Type B pancreatic cell (in vitro differentiated cells): ENCODE measurements at regions not wholly inside any gene's neighbourhood (a gene's known extent, or its start where the extent isn't known, plus 50 kb on each side); places are given as distances from the start of the nearest gene placed in this dataset.

Experiments
- DNase-seq: peaks from one replicate; pipeline ENCODE4 v3.0.0; 2021; ENCODE audit warnings: mixed read lengths; ENCODE audit not compliant: unreplicated experiment; ENCODE audit errors: extremely low spot score
- H3K27ac Mint-ChIP-seq: 2 replicates; pipeline ENCODE4 v1.8.0; 2021; ENCODE audit warnings: mild to moderate bottlenecking, mixed read lengths
- H3K27me3 Mint-ChIP-seq: 2 replicates; pipeline ENCODE4 v1.8.0; 2021; ENCODE audit warnings: mixed read lengths
- H3K36me3 Mint-ChIP-seq: 2 replicates; pipeline ENCODE4 v1.8.0; 2021; ENCODE audit warnings: mixed read lengths
- H3K4me1 Mint-ChIP-seq: one replicate; pipeline ENCODE4 v1.8.0; 2021; ENCODE audit warnings: mixed read lengths; ENCODE audit not compliant: unreplicated experiment
- H3K4me3 Mint-ChIP-seq: 2 replicates; pipeline ENCODE4 v1.8.0; 2021; ENCODE audit warnings: mild to moderate bottlenecking, mixed read lengths
- H3K9me3 Mint-ChIP-seq: 2 replicates; pipeline ENCODE4 v1.8.0; 2021; ENCODE audit warnings: mixed read lengths
- TF ChIP-seq, protein P1 (sequence below): fragments of 200-600 bp; sonication (generic); conservative IDR thresholded peaks from 2 replicates; pipeline ENCODE4 v1.5.0; 2021; ENCODE audit warnings: antibody characterized with exemption, mild to moderate bottlenecking

DNA sequence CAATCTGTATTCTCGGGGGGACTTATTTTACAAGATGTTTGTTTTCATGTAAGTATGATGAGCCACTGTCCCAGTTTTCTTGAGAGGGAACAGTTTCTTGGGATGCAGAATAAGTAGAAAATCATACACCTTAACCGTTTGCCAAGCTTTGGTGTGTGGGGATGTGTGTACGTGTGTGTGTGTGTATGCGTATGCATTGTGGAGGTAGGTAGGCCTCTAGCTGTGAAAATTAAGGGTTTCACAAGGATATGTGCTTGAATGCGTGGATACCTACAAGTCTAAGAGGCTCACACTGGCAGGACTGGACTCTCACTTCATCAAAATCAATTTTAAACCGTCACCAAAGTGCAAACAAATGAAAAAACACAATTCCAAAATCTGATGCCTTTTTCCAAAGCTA, 204.2 kb upstream of the RBMS1 start:
- TF ChIP-seq, protein P1, sequence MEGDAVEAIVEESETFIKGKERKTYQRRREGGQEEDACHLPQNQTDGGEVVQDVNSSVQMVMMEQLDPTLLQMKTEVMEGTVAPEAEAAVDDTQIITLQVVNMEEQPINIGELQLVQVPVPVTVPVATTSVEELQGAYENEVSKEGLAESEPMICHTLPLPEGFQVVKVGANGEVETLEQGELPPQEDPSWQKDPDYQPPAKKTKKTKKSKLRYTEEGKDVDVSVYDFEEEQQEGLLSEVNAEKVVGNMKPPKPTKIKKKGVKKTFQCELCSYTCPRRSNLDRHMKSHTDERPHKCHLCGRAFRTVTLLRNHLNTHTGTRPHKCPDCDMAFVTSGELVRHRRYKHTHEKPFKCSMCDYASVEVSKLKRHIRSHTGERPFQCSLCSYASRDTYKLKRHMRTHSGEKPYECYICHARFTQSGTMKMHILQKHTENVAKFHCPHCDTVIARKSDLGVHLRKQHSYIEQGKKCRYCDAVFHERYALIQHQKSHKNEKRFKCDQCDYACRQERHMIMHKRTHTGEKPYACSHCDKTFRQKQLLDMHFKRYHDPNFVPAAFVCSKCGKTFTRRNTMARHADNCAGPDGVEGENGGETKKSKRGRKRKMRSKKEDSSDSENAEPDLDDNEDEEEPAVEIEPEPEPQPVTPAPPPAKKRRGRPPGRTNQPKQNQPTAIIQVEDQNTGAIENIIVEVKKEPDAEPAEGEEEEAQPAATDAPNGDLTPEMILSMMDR, result no peak
- Mint-ChIP-seq H3K27ac (no peak overlapping the region), H3K9me3 (no peaks in the 10 kb centered on the region), H3K4me1 (peaks cover 14% of the 10 kb centered on the region), H3K4me3 (no peak overlapping the region), H3K27me3 (no peaks in the 10 kb centered on the region), H3K36me3 (no peaks in the 10 kb centered on the region)
- no peak for DNase-seq

DNA sequence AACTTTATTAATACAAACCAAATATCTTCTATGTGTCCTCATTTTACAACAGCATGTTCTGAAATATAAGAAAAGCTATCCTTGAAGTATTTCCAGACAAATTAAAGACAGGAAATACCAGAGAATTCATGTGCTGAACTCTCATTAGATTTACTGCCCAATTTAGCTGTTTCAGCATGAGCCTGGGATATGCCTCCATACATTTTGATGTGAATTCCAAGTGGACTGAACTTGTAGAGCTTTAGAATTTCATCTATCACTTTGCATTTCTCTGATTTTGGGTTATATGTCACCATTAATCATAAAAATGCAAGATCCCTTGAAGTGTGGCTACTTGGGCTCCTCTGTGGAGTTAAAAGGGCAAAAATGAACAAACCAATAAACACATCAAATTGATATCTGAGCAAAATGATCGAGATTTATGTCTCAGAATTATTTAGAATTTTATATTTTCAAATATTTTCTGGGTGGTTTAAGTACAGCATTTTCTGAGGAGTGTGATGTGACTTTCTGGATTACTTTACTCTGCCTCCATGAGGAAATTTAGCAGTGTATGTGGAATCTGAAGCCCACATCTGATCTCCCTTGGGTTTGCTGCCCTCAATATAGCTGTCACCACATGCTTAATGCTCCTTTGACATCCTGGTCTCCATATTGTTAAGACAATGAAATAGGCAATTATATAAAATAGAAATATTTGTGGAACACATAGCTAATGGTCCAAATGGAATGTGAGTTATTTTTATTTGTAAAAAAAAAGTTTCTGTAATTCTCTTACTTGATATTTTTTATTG, 206.6 kb upstream of the RBMS1 start:
- H3K4me3 Mint-ChIP-seq, result no peak overlapping the region
- no peak for DNase-seq
- TF ChIP-seq, protein P1, result no peak
- no peak overlapping the region for H3K27ac Mint-ChIP-seq
- peaks cover 30% of the 10 kb centered on the region for H3K4me1 Mint-ChIP-seq
- no peaks in the 10 kb centered on the region for H3K27me3 Mint-ChIP-seq
- no peaks in the 10 kb centered on the region for H3K9me3 Mint-ChIP-seq
- no peaks in the 10 kb centered on the region for H3K36me3 Mint-ChIP-seq

- Mint-ChIP-seq H3K36me3 (no peaks in the 10 kb centered on the region), H3K4me1 (peaks cover 30% of the 10 kb centered on the region), H3K27me3 (no peaks in the 10 kb centered on the region), H3K9me3 (no peaks in the 10 kb centered on the region), H3K27ac (no peak overlapping the region), H3K4me3 (no peak overlapping the region)
- TF ChIP-seq, protein P1, result no peak
- DNase-seq, result no peak
Observed at GRCh38 chr2:160701822-160702221, 208.2 kb upstream of the RBMS1 start.

DNA sequence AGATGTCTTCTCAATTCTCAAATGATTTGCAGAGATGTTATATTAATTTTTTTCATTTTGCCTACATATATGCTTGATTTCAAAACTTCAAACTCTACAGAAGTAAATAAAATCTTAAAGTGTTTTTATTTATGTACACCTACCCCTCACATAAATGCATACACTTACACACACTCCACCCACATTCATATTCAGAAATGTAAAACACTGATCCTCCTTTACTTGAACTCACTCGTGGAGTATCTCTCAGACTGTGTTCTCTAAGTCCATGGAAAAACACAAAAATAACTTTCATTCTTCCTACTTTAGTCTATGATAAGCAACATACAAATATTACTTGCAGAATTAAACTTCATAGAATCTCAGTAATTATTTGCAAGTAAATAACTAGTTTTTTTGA, 209.1 kb upstream of the RBMS1 start:
- Mint-ChIP-seq H3K36me3 (peaks cover 5% of the 10 kb centered on the region), H3K4me3 (no peak overlapping the region), H3K27ac (no peak overlapping the region), H3K27me3 (no peaks in the 10 kb centered on the region), H3K9me3 (no peaks in the 10 kb centered on the region), H3K4me1 (peaks cover 30% of the 10 kb centered on the region)
- DNase-seq, result no peak
- TF ChIP-seq, protein P1, result no peak

GRCh38 chr2:160703648-160704585, 210.3 kb upstream of the RBMS1 start:
- peaks cover 30% of the 10 kb centered on the region for H3K4me1 Mint-ChIP-seq
- H3K9me3 Mint-ChIP-seq, result no peaks in the 10 kb centered on the region
- peak overlapping the region; percentile 52 for H3K27ac Mint-ChIP-seq
- H3K27me3 Mint-ChIP-seq, result no peaks in the 10 kb centered on the region
- peaks cover 5% of the 10 kb centered on the region for H3K36me3 Mint-ChIP-seq
- peak overlapping the region; percentile 46 for H3K4me3 Mint-ChIP-seq
- DNase-seq, result no peak
- TF ChIP-seq, protein P1, result no peak
